Liver (tissue), 3 donors: ENCODE measurements at regions not wholly inside any gene's neighbourhood (a gene's known extent, or its start where the extent isn't known, plus 50 kb on each side); places are given as distances from the start of the nearest gene placed in this dataset.

Experiments
- ATF3 ChIP-seq: IDR thresholded peaks from 2 replicates; pipeline ENCODE4 v1.6.1; 2016; ENCODE audit warnings: antibody characterized with exemption
- CTCF ChIP-seq: fragments of 150-350 bp; IDR thresholded peaks from 2 replicates; pipeline ENCODE4 v1.5.1; 2017; ENCODE audit warnings: improper control_type of control experiment, low read depth, low read length; ENCODE audit not compliant: missing input control
- GABPA ChIP-seq, 2 donors: IDR thresholded peaks in 1 of 2; conservative IDR thresholded peaks in 1 of 2; 2 replicates each; pipeline ENCODE4 v1.6.1; 2016; ENCODE audit warnings: antibody characterized with exemption in 2 of 2, mild to moderate bottlenecking in 1 of 2, moderate library complexity in 1 of 2
- HNF4A ChIP-seq, 2 donors: conservative IDR thresholded peaks; 2 replicates each; pipeline ENCODE4 v1.6.1; 2016; ENCODE audit warnings: antibody characterized with exemption in 2 of 2, mild to moderate bottlenecking in 2 of 2
- JUND ChIP-seq, 2 donors: IDR thresholded peaks; 2 replicates each; pipeline ENCODE4 v1.6.1; 2016; ENCODE audit warnings: antibody characterized with exemption in 2 of 2
- REST ChIP-seq: IDR thresholded peaks from 2 replicates; pipeline ENCODE4 v1.6.1; 2016; ENCODE audit warnings: antibody characterized with exemption, mild to moderate bottlenecking
- donor health status: healthy.
- donor health status: healthy.

- no peak for TF ChIP-seq JUND (IDR thresholded peaks at IDR 0.05)
- TF ChIP-seq CTCF: no peak
- TF ChIP-seq HNF4A (conservative IDR thresholded peaks at IDR 0.05): no peak
- no peak for TF ChIP-seq GABPA (IDR thresholded peaks at IDR 0.05 in 1 of 2, conservative IDR thresholded peaks at IDR 0.05 in 1 of 2)
- no peak for TF ChIP-seq ATF3
- TF ChIP-seq REST: no peak
Measured at GRCh38 chr4:19650903-19651864, 600.5 kb upstream of the SLIT2 start.
